GM12878 (cell line): ENCODE measurements at regions not wholly inside any gene's neighbourhood (a gene's known extent, or its start where the extent isn't known, plus 50 kb on each side); places are given as distances from the start of the nearest gene placed in this dataset.

Experiments used
- EP300 ChIP-seq, 2 experiments: fragments of 150-350 bp in 1 of 2; IDR thresholded peaks; 2 replicates each; pipeline ENCODE4 v1.6.1; 2011 to 2012; ENCODE audit warnings: low read depth in 2 of 2, low read length in 2 of 2, borderline replicate concordance in 1 of 2, improper control_type of control experiment in 1 of 2, inconsistent platforms in 1 of 2; ENCODE audit not compliant: control insufficient read depth in 1 of 2
- KAT2A ChIP-seq: conservative IDR thresholded peaks from 2 replicates; pipeline ENCODE4 v1.6.1; 2011; ENCODE audit warnings: low read depth, low read length; ENCODE audit not compliant: control insufficient read depth
- MTA3 ChIP-seq: IDR thresholded peaks from 2 replicates; pipeline ENCODE4 v1.6.1; 2012; ENCODE audit warnings: low read length, inconsistent platforms, borderline replicate concordance
- ZNF217 ChIP-seq: fragments of 450-650 bp; IDR thresholded peaks from 2 replicates; pipeline ENCODE4 v1.6.1; 2017; ENCODE audit warnings: antibody characterized with exemption, mild to moderate bottlenecking
- ZZZ3 ChIP-seq: IDR thresholded peaks from 2 replicates; pipeline ENCODE4 v1.6.1; 2011; ENCODE audit warnings: low read depth; ENCODE audit not compliant: control insufficient read depth, insufficient read length
- TF ChIP-seq, protein P1 (sequence below): fragments of 450-650 bp; IDR thresholded peaks from 2 replicates; pipeline ENCODE4 v1.6.1; 2018; ENCODE audit warnings: mild to moderate bottlenecking, low read depth, moderate library complexity; ENCODE audit not compliant: partially characterized antibody
- TF ChIP-seq, protein P2 (sequence below): fragments of 450-650 bp; IDR thresholded peaks from 2 replicates; pipeline ENCODE4 v1.6.1; 2016; ENCODE audit warnings: mild to moderate bottlenecking
- TF ChIP-seq, protein P3 (sequence below): fragments of 450-650 bp; IDR thresholded peaks from 2 replicates; pipeline ENCODE4 v1.6.1; 2017; ENCODE audit warnings: mild to moderate bottlenecking, moderate library complexity

DNA sequence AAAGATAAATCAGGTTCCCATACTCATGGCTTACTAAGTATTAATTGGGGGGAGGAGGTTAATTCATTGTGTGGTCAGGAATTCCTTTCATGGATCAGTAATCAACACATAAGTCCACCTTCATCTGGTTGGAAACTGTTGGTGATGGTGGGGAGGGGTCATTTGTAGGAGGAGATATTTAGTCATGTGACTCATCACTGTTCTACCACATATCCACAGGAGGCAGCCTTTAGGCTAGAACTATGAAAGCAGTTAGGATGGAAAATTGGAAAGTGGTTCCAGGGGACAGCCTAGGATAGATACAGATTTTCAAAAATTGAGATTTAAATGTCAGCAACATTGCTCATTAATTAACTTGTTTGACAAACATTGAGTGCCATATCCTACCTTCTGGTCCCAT is 122.8 kb upstream of the PAXBP1 start (continued):
- TF ChIP-seq, protein P1, sequence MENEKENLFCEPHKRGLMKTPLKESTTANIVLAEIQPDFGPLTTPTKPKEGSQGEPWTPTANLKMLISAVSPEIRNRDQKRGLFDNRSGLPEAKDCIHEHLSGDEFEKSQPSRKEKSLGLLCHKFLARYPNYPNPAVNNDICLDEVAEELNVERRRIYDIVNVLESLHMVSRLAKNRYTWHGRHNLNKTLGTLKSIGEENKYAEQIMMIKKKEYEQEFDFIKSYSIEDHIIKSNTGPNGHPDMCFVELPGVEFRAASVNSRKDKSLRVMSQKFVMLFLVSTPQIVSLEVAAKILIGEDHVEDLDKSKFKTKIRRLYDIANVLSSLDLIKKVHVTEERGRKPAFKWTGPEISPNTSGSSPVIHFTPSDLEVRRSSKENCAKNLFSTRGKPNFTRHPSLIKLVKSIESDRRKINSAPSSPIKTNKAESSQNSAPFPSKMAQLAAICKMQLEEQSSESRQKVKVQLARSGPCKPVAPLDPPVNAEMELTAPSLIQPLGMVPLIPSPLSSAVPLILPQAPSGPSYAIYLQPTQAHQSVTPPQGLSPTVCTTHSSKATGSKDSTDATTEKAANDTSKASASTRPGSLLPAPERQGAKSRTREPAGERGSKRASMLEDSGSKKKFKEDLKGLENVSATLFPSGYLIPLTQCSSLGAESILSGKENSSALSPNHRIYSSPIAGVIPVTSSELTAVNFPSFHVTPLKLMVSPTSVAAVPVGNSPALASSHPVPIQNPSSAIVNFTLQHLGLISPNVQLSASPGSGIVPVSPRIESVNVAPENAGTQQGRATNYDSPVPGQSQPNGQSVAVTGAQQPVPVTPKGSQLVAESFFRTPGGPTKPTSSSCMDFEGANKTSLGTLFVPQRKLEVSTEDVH, result no peak
- no peak for TF ChIP-seq ZZZ3
- no peak for TF ChIP-seq KAT2A
- TF ChIP-seq, protein P2, sequence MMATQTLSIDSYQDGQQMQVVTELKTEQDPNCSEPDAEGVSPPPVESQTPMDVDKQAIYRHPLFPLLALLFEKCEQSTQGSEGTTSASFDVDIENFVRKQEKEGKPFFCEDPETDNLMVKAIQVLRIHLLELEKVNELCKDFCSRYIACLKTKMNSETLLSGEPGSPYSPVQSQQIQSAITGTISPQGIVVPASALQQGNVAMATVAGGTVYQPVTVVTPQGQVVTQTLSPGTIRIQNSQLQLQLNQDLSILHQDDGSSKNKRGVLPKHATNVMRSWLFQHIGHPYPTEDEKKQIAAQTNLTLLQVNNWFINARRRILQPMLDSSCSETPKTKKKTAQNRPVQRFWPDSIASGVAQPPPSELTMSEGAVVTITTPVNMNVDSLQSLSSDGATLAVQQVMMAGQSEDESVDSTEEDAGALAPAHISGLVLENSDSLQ, result no peak
- no peak for TF ChIP-seq EP300 (IDR thresholded peaks at IDR 0.05; ENCODE audit: borderline replicate concordance in 1 of 2, control insufficient read depth in 1 of 2, low read depth in 2 of 2, low read length in 2 of 2)
- TF ChIP-seq MTA3, result no peak
- TF ChIP-seq, protein P3, sequence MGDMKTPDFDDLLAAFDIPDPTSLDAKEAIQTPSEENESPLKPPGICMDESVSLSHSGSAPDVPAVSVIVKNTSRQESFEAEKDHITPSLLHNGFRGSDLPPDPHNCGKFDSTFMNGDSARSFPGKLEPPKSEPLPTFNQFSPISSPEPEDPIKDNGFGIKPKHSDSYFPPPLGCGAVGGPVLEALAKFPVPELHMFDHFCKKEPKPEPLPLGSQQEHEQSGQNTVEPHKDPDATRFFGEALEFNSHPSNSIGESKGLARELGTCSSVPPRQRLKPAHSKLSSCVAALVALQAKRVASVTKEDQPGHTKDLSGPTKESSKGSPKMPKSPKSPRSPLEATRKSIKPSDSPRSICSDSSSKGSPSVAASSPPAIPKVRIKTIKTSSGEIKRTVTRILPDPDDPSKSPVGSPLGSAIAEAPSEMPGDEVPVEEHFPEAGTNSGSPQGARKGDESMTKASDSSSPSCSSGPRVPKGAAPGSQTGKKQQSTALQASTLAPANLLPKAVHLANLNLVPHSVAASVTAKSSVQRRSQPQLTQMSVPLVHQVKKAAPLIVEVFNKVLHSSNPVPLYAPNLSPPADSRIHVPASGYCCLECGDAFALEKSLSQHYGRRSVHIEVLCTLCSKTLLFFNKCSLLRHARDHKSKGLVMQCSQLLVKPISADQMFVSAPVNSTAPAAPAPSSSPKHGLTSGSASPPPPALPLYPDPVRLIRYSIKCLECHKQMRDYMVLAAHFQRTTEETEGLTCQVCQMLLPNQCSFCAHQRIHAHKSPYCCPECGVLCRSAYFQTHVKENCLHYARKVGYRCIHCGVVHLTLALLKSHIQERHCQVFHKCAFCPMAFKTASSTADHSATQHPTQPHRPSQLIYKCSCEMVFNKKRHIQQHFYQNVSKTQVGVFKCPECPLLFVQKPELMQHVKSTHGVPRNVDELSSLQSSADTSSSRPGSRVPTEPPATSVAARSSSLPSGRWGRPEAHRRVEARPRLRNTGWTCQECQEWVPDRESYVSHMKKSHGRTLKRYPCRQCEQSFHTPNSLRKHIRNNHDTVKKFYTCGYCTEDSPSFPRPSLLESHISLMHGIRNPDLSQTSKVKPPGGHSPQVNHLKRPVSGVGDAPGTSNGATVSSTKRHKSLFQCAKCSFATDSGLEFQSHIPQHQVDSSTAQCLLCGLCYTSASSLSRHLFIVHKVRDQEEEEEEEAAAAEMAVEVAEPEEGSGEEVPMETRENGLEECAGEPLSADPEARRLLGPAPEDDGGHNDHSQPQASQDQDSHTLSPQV, result no peak
- TF ChIP-seq ZNF217, result no peak
